HG02763 (cell line): ENCODE measurements at regions not wholly inside any gene's neighbourhood (a gene's known extent, or its start where the extent isn't known, plus 50 kb on each side); places are given as distances from the start of the nearest gene placed in this dataset.
A peak's percentile ranks its signal among the peaks of the same experiment; 100 is the strongest.
"Not testable (repeated sequence)": the region's sequence is repeated elsewhere in the genome, so short reads cannot be mapped to it uniquely, and the experiment has no call there.

ENCODE experiments used
- ATAC-seq: cut with Tn5 transposase; IDR thresholded peaks from one replicate; pipeline ENCODE4 v1.9.1; 2021; ENCODE audit warnings: mild to moderate bottlenecking, moderate library complexity; ENCODE audit not compliant: unreplicated experiment

GRCh38 chr11:36779791-36780190, 181.8 kb upstream of the RAG2 start:
- no peak for ATAC-seq

DNA sequence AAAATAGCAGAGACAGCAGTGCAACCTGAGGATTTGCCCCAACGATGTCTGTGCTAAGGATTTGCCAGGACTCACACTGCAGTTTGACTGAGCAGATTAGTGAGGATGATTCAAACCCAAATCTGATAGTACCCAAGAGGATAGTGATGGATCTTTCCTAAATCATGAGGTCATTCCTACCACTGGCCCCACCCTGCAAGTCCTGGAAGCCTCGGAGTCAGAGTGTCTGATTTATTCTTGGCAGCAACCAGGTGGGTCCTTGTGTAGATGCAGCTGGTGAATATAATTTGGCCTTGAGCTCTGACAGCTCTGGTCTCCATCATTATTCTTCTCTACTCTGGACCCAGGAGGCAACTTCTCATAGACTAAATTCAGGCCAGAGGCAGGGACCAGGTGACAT, 179.3 kb upstream of the RAG2 start:
- ATAC-seq, result no peak

DNA sequence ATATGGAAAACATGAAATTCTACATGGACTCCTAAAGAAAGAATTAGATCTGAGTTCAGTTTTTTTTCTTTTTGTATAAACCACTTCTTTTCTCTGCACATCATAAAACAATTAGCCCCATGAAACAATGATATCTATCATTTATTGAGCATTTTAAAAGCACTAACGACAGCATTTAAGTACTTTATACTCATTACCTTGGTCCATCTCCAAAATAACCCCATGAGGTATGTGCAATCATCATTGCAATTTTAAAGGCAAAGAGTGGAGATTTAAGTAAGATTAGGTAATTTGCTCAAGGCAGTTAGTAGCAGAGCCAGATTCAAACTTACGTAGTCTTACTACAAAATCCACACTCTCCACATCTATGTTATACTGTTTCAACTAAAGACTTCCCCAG, 177.7 kb upstream of the RAG2 start:
- ATAC-seq, result no peak

DNA sequence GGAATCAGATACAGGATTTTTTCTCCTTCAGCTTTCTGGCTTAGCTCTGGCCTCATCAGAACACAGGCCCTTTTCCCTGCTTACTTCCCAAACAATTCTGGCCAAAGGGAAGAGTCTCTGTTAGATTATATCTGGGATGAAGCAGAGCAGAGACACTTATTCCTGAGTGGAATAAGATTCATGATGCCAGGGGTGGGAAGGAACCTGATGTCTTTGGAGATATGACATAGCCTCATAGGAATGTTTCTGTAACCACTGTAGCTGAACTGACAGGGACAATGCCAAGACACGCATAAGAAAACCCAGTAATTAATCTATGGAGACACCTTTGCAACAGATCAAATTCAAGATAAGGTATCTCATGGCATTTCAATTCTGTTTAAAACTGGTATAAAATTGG, 177.1 kb upstream of the RAG2 start:
- no peak for ATAC-seq

DNA sequence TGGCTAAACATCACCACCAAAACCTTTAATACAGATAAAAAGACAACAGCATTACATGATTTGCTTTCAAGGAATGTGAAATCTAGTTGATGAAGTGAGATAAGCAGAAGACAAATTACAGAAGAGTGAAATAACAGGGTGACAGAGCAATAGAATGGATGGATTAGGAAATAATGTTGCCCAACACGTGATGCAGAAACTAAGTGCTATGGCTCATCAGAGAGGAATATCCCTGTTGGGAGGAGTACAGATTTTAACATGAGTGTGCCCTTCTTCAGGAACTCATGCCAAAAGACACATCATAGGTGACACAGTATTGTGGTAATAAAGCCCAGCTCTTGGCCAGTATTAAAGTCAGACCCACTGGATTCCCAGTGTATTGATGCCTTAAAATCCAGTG, 176.6 kb upstream of the RAG2 start:
- ATAC-seq, result no peak

GRCh38 chr11:36763187-36763586, 165.2 kb upstream of the RAG2 start:
- no peak for ATAC-seq

DNA sequence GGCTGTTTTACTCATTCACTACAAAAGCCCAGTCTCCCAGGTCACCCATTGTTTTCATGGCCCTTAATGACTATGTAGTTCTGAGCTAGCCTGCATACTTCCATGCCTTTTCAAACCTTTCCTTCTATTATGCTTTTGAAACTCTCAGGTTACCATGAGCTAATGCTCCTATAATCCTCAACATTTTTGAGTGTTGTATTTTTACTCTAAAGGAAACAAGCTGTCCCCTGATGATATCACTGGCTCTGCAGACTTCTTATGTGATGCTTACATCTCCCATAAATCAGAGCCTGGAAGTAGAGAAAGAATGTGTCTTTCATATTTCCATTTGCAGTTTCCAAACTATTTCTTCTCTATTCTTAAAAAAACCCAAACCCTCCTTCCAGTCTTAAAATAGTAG, 159.0 kb upstream of the RAG2 start:
- no peak for ATAC-seq

- no peak for ATAC-seq
Measured at GRCh38 chr11:36753960-36754359, 155.9 kb upstream of the RAG2 start.

DNA sequence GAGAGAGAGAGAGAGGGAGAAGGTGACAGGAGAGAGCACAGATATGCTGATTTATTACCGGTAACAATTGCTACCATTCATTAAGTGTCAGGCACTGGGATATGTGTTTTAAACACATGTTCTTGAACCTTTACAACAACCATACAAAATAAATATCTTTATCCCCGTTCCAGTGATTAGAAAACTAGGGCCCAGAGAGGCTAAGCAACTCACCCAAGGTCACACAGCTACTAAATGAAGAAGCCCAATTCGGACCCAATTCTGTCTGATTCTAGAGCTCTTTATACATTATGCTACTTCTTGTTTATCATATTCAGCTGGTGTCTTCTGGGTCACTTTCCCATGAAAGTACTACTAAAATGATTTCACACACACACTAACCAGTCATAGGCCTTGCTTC, 154.0 kb upstream of the RAG2 start:
- ATAC-seq, result no peak

DNA sequence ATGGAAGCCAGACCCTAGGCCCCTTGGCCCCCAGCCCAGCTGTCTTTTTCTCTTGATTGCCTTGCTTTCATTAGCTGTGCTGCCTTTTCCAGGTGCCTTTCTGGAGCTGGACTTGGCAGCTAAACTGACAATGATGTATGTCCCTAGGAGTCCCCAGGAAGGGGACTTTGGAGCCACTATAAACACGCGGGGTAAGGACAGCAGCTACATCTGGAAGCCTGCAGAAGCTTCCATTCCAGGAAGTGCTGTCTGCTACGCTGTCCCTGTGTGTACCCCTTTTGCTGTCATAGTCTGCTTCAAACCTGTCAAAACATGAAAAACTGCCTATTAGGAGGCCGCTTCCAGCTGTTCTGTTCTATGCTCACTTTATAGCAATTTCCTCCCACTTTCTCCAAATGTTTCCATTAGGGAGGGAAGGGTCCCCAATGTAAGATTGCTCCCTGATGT, 153.3 kb upstream of the RAG2 start:
- ATAC-seq, result no peak

- ATAC-seq, result no peak
Measured at GRCh38 chr11:36750349-36750748, 152.3 kb upstream of the RAG2 start.

GRCh38 chr11:36748836-36749235, 150.8 kb upstream of the RAG2 start:
- no peak for ATAC-seq

DNA sequence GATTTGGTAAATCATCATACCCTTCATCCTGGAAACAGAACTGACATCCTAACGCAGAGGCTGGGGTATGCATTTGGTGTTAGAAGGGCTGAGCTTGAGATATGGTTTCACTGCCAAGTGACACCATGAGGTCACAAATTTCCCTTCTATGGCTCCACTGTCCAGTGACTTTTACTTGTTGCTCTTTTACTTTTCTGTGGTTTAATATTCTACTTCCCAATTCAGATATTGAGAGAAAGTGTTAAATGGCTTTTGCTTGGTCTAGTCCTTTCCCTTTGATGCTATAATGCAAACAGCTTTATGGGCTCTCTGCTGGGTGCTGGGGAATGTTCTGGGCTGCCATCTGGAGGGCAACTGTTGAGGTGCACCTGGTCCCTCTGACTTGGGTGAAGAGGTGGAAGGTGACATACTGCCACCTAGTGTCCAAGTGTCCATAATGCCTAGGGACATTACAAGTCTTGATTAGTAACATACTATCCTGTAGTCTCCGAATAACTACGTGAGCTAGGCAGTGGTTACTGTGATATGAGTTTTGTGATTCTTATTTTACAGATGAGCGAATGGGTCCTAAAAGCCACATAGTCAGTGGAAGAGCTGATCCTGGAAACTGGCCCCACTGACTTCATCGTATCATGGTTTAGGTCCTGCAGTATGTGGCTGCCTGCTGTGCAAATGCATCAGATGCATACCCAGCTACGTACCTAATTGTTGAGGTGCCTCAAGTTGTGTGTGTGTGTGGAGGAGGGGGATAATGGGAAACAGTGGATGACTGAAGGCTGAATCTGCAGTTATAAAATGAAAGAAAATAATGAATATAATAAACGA, 149.1 kb upstream of the RAG2 start:
- peak; percentile 93 for ATAC-seq

GRCh38 chr11:36744375-36745168, 146.5 kb upstream of the RAG2 start:
- ATAC-seq, result no peak

- ATAC-seq, result peak; percentile 56
Measured at GRCh38 chr11:36743039-36743438, 145.0 kb upstream of the RAG2 start.

DNA sequence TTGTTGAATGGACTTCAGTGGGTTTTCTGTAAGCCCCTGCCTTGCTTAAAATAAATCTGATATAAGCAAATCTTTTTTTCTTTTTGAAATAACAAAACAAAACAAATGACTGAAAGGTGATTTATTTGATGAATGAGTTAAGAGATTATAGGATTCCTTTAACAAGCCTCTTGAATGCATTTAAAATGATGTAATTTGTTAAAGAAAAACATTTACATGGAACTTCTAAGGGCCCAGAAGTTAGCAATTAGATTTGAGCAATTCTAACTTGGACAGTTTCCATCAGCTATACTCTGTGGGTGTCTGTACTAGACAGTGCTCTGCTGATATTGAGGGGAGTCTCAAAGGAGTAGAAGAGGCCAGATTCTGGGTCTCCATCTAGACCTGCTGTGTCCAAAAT, 143.5 kb upstream of the RAG2 start:
- no peak for ATAC-seq

GRCh38 chr11:36738292-36738861, 140.3 kb upstream of the RAG2 start:
- ATAC-seq, result no peak

DNA sequence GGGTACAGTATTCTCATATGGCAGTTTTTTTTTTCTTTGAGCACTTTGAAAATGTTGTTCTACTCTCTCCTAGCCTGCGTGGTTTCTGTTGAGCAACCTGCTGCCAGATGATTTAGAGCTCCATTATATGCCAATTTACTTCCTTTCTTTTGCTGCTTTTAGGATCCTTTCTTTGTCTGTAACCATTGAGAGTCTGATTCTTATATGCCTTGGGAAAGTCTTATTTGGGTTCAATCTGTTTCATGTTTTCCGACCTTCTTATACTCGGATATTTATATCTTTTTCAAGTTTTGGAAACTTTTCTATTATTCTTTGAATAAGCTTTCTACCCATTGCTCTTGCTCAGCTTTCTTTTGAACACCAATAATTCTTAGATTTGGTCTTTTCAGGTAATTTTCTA, 138.1 kb upstream of the RAG2 start:
- ATAC-seq, result no peak

DNA sequence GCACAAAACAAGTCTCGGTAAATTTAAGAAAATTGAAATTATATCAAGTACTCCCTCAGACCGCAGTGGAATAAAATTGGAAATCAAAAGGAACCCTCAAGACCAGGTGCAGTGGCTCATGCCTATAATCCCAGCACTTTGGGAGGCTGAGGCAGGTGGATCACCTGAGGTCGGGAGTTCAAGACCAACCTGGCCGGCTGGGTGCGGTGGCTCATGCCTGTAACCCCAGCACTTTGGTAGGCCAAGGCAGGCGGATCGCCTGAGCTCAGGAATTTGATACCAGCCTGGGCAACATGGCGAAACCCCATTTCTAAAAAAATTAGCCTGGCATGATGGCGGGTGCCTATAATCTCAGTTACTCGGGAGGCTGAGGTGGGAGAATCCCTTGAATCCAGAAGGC, 135.7 kb upstream of the RAG2 start:
- ATAC-seq, result not testable (repeated sequence)

DNA sequence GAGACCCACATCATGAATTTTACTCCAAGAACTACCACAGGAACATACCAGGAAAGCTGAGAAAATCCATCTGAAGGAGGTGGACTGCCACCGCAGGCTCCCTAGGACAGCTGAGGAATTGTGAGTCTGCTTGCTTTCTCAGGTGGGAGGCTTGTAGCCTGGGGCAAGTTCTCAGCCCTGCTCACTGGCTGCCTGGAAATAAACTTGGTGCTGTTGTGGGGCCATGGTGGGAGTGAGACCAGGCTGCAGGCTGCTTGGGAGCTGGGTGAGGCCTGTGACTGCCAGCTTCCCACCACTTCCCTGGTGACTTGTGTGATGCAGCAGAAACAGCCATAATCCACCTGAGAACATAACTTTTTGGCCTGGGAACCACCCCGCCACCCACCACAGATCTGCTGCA, 132.7 kb upstream of the RAG2 start:
- no peak for ATAC-seq

- no peak for ATAC-seq
Measured at GRCh38 chr11:36729825-36730224, 131.8 kb upstream of the RAG2 start.

DNA sequence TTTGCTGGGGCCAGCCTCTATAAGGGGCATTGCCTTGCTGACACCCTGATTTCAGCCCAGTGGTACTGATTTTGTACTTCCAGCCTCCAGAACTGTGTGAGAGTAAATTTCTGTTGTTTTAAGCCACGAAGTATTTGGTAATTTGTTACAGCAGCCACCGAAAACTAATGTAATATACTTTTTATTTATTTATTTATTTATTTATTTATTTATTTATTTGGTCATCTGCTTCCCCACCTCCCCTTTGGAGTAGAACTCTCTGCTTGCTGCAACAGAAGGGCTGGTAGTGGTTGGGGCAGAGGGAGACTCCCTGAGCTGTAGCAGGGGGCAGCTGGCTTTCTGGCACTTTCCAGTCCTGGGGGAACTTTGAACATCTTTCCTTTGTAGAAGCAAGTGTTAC, 128.4 kb upstream of the RAG2 start:
- no peak for ATAC-seq
